SK-N-SH (cell line): ENCODE measurements at regions not wholly inside any gene's neighbourhood (a gene's known extent, or its start where the extent isn't known, plus 50 kb on each side); places are given as distances from the start of the nearest gene placed in this dataset.

Experiments used
- CTCF ChIA-PET: fragments of 300-600, 350-600 bp; formaldehyde crosslinking; extraction: SDS; loops from one replicate; lab custom pipeline; 2021; lab: Yijun Ruan, JAX
- POLR2A ChIA-PET: fragments of 350-600 bp; sonication (Branson Sonifier 250); formaldehyde crosslinking; extraction: SDS; loops from one replicate; lab custom pipeline; 2020; ENCODE audit warnings: antibody characterized with exemption, inconsistent platforms; lab: Yijun Ruan, JAX
- DNase-seq: peaks from one replicate; pipeline ENCODE4 v3.0.0; 2012
- H2AFZ ChIP-seq: fragments of 200-600 bp; sonication (generic); 2 replicates; pipeline ENCODE4 v1.8.1; 2016; ENCODE audit warnings: antibody characterized with exemption, mild to moderate bottlenecking, low read depth
- H3F3A ChIP-seq: fragments of 200-600 bp; sonication (generic); replicated peaks from 2 replicates; pipeline ENCODE3; 2016; ENCODE audit warnings: antibody characterized with exemption, mild to moderate bottlenecking; ENCODE audit not compliant: insufficient read depth
- H3K27ac ChIP-seq, 2 experiments: fragments of 200-500 bp in 1 of 2; fragments of 200-600 bp in 1 of 2; sonication (Bioruptor generic) in 1 of 2; sonication (generic), shearing (Covaris generic) in 1 of 2; 2 replicates each; pipeline versions ENCODE4 v1.5.1 to v1.6.1; 2014 to 2016; ENCODE audit warnings: low read depth in 2 of 2, inconsistent platforms in 1 of 2, low read length in 1 of 2, mild to moderate bottlenecking in 1 of 2, mixed read lengths in 1 of 2
- H3K27me3 ChIP-seq: fragments of 200-600 bp; sonication (generic), shearing (Covaris generic); 2 replicates; pipeline ENCODE4 v1.6.1; 2016; ENCODE audit warnings: mixed run types; ENCODE audit not compliant: insufficient read depth
- H3K36me3 ChIP-seq, 2 experiments: fragments of 200-500 bp in 1 of 2; fragments of 200-600 bp in 1 of 2; sonication (Bioruptor generic) in 1 of 2; sonication (generic) in 1 of 2; replicated peaks in 1 of 2; 2 replicates each; pipeline versions ENCODE3 to v1.5.1; 2014 to 2016; ENCODE audit warnings: low read length in 1 of 2, mild to moderate bottlenecking in 1 of 2; ENCODE audit not compliant: insufficient read depth in 2 of 2, control insufficient read depth in 1 of 2
- H3K4me1 ChIP-seq, 2 experiments: fragments of 200-500 bp in 1 of 2; fragments of 200-600 bp in 1 of 2; sonication (Bioruptor generic) in 1 of 2; sonication (generic), shearing (Covaris generic) in 1 of 2; 2 replicates each; pipeline versions ENCODE4 v1.5.1 to v1.6.1; 2014 to 2016; ENCODE audit warnings: low read depth in 1 of 2, low read length in 1 of 2, mixed run types in 1 of 2; ENCODE audit not compliant: insufficient read depth in 2 of 2, control insufficient read depth in 1 of 2
- H3K4me2 ChIP-seq: fragments of 200-600 bp; sonication (generic), shearing (Covaris generic); 2 replicates; pipeline ENCODE4 v1.6.1; 2017; ENCODE audit warnings: mixed run types
- H3K4me3 ChIP-seq, 2 experiments: fragments of 200-500 bp in 1 of 2; fragments of 200-600 bp in 1 of 2; sonication (Bioruptor generic) in 1 of 2; sonication (generic), shearing (Covaris generic) in 1 of 2; 2 replicates each; pipeline versions ENCODE4 v1.5.1 to v1.8.1; 2014 to 2016; ENCODE audit warnings: low read depth in 2 of 2, inconsistent platforms in 1 of 2, low read length in 1 of 2, mild to moderate bottlenecking in 1 of 2, mixed read lengths in 1 of 2, moderate library complexity in 1 of 2
- H3K79me2 ChIP-seq: fragments of 200-600 bp; sonication (generic); 2 replicates; pipeline ENCODE4 v1.8.1; 2017; ENCODE audit warnings: mild to moderate bottlenecking; ENCODE audit not compliant: insufficient read depth
- H3K9ac ChIP-seq: fragments of 200-600 bp; sonication (generic); 2 replicates; pipeline ENCODE4 v1.6.1; 2017; ENCODE audit warnings: mixed run types
- H3K9me2 ChIP-seq: fragments of 200-600 bp; sonication (generic); 2 replicates; pipeline ENCODE4 v1.6.1; 2017; ENCODE audit warnings: mixed run types
- H3K9me3 ChIP-seq: fragments of 200-600 bp; sonication (generic); 2 replicates; pipeline ENCODE4 v1.6.1; 2017; ENCODE audit warnings: mixed run types, mild to moderate bottlenecking, moderate library complexity
- H4K20me1 ChIP-seq: fragments of 200-600 bp; sonication (generic); 2 replicates; pipeline ENCODE4 v1.6.1; 2017; ENCODE audit warnings: mild to moderate bottlenecking, mixed run types; ENCODE audit not compliant: insufficient read depth
- EP300 ChIP-seq, 2 experiments: IDR thresholded peaks; 2 replicates each; pipeline versions ENCODE4 v1.4.0 to v1.6.1; 2012; ENCODE audit warnings: borderline replicate concordance in 1 of 2, low read depth in 1 of 2, low read length in 1 of 2
- FOSL2 ChIP-seq: IDR thresholded peaks from 2 replicates; pipeline ENCODE4 v1.4.0; 2012; ENCODE audit warnings: low read depth, mild to moderate bottlenecking, moderate library complexity, borderline replicate concordance
- MAX ChIP-seq: IDR thresholded peaks from 2 replicates; pipeline ENCODE4 v1.4.0; 2012; ENCODE audit warnings: low read depth
- NRF1 ChIP-seq: IDR thresholded peaks from 2 replicates; pipeline ENCODE4 v1.6.1; 2012; ENCODE audit warnings: low read depth, mild to moderate bottlenecking, low read length
- PBX3 ChIP-seq: IDR thresholded peaks from 2 replicates; pipeline ENCODE4; 2012
- RFX5 ChIP-seq: IDR thresholded peaks from 2 replicates; pipeline ENCODE4 v1.6.1; 2012; ENCODE audit warnings: mild to moderate bottlenecking, improper control_type of control experiment, low read length
- RXRA ChIP-seq: IDR thresholded peaks from 2 replicates; pipeline ENCODE4 v1.4.0; 2012; ENCODE audit warnings: low read depth, mild to moderate bottlenecking, borderline replicate concordance
- SMC3 ChIP-seq: IDR thresholded peaks from 2 replicates; pipeline ENCODE4 v1.6.1; 2012; ENCODE audit warnings: low read depth, low read length, improper control_type of control experiment
- TAF1 ChIP-seq: IDR thresholded peaks from 2 replicates; pipeline ENCODE4 v1.6.1; 2012; ENCODE audit warnings: low read depth, mild to moderate bottlenecking, low read length, moderate library complexity, borderline replicate concordance
- TCF12 ChIP-seq: IDR thresholded peaks from 2 replicates; pipeline ENCODE4 v1.4.0; 2012
- TEAD4 ChIP-seq: IDR thresholded peaks from 2 replicates; pipeline ENCODE4 v1.4.0; 2012; ENCODE audit warnings: mild to moderate bottlenecking, borderline replicate concordance; ENCODE audit not compliant: insufficient read depth
- USF1 ChIP-seq: IDR thresholded peaks from 2 replicates; pipeline ENCODE4 v1.4.0; 2012; ENCODE audit warnings: low read depth, borderline replicate concordance
- YY1 ChIP-seq: IDR thresholded peaks from 2 replicates; pipeline ENCODE4 v1.4.0; 2012; ENCODE audit warnings: low read depth, mild to moderate bottlenecking
- WGBS: methylation state at CpG from one replicate; pipeline ENCODE4 v1.1.6; 2017; ENCODE audit warnings: low lambda C conversion rate; 5-methylcytosine and 5-hydroxymethylcytosine counted together
- TF ChIP-seq, protein P1 (sequence below): fragments of 150-350 bp; IDR thresholded peaks from 2 replicates; pipeline ENCODE4 v1.6.1; 2017; ENCODE audit warnings: antibody characterized with exemption, low read length, low read depth, borderline replicate concordance
- TF ChIP-seq, protein P2 (sequence below): IDR thresholded peaks from 2 replicates; pipeline ENCODE4 v1.4.0; 2012; ENCODE audit warnings: low read depth, borderline replicate concordance
- TF ChIP-seq, protein P3 (sequence below): fragments of 200-600 bp; sonication (generic); IDR thresholded peaks from 2 replicates; pipeline ENCODE4 v1.6.1; 2017; ENCODE audit warnings: antibody characterized with exemption, mild to moderate bottlenecking, moderate library complexity

DNA sequence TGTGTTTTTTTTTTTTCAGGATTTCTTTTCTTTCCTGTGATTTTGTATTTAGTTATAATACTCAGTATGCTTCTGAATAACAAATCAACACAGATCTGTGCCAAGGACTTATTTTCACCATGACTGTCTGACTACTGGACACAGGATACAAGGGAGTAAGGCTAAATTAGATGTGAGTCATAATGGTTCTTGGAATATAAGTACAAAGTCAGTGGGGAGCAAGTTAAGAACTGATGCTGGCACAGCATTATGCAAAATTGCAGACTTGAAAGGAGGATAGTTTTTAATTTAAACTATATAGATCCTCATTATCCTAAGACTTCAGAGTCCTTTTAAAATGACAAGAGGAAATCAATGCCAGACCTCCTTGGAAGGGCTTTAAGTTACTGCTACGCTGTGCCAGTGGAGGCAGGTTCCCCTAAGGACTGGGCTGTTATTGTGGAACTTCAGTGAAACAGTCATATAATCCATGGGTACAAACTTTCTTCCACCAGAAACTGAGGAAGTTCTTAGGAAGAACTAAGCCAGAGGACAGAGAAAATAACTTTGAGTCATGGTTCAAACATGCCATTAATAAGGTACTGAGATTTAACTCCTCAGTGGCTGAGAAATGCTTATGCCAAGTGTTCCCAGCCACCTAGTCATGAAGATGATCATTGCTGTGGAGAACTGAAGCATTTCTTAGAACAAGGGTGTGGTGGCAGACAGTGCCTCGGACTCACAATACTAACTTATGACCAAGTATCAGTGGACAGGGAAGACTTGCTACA is 531.2 kb downstream of the HTR7 start:
- Histone ChIP-seq H3K27ac (no peak overlapping the region), H3K9ac (no peak overlapping the region), H3K4me2 (no peak overlapping the region), H3K79me2 (no peaks in the 10 kb centered on the region), H3K9me2 (0 out of 2 replicates have a peak, but pooled peaks cover 3% of the 10 kb centered on the region), H4K20me1 (no peaks in the 10 kb centered on the region), H3K36me3 (no peaks in the 10 kb centered on the region), H3K9me3 (no peaks in the 10 kb centered on the region), H3F3A (no peaks in the 10 kb centered on the region), H2AFZ (no peak overlapping the region), H3K4me1 (no peaks in the 10 kb centered on the region), H3K27me3 (no peaks in the 10 kb centered on the region), H3K4me3 (no peak overlapping the region)
- DNase-seq, result no peak
- ChIA-PET CTCF (no interaction called here), POLR2A (no interaction called here)
- WGBS, result 7% methylated on average over 2 of the region's 2 CpGs
- no peak for TF ChIP-seq SMC3
- TF ChIP-seq PBX3, result no peak
- no peak for TF ChIP-seq USF1
- TF ChIP-seq EP300 (IDR thresholded peaks at IDR 0.05; ENCODE audit: borderline replicate concordance in 1 of 2, low read depth in 1 of 2, low read length in 1 of 2), result no peak
- TF ChIP-seq RXRA, result no peak
- TF ChIP-seq TAF1, result no peak
- TF ChIP-seq, protein P1, sequence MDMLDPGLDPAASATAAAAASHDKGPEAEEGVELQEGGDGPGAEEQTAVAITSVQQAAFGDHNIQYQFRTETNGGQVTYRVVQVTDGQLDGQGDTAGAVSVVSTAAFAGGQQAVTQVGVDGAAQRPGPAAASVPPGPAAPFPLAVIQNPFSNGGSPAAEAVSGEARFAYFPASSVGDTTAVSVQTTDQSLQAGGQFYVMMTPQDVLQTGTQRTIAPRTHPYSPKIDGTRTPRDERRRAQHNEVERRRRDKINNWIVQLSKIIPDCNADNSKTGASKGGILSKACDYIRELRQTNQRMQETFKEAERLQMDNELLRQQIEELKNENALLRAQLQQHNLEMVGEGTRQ, result no peak
- no peak for TF ChIP-seq TEAD4
- TF ChIP-seq NRF1, result no peak
- TF ChIP-seq RFX5, result no peak
- TF ChIP-seq MAX, result no peak
- TF ChIP-seq YY1, result no peak

DNA sequence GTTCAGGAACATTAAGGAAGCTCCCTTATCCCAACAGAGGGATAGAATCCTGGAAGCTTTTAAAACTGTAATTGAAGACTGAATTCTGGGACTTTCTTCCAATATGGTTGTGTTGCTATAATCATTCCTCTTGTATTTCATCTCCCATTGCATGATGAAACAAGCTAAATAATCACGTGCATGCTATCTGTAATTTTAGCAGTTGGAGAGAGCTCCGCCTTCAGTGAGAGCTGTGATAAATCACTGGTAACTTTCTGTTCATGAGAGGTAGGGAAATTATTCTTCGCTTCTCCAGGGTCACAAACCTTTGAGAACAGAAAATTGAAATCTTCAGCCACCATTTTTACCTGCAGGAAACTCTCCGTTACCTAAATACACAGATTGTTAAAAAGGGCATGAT is 530.2 kb downstream of the HTR7 start:
- H2AFZ ChIP-seq, result no peak overlapping the region
- no peaks in the 10 kb centered on the region for H3K36me3 ChIP-seq
- no peak overlapping the region for H3K9ac ChIP-seq
- no peaks in the 10 kb centered on the region for H3K9me3 ChIP-seq
- no peaks in the 10 kb centered on the region for H3K4me1 ChIP-seq
- H3K4me3 ChIP-seq, result no peak overlapping the region
- H3K9me2 ChIP-seq, result 0 out of 2 replicates have a peak, but pooled peaks cover 3% of the 10 kb centered on the region
- no peak overlapping the region for H3K4me2 ChIP-seq
- no peaks in the 10 kb centered on the region for H3K27me3 ChIP-seq
- WGBS, result 20% methylated on average over 4 of the region's 4 CpGs
- ChIA-PET CTCF (interaction anchor here (1.9 kb wide), 1 partner anchor 9 kb away, joined by 7 read pairs; no protein-coding TSS in a partner anchor), POLR2A (no interaction called here)
- no peaks in the 10 kb centered on the region for H3F3A ChIP-seq
- DNase-seq, result no peak
- no peak overlapping the region for H3K27ac ChIP-seq
- no peaks in the 10 kb centered on the region for H3K79me2 ChIP-seq
- H4K20me1 ChIP-seq, result no peaks in the 10 kb centered on the region
- TF ChIP-seq TCF12, result no peak
- TF ChIP-seq TEAD4, result no peak
- TF ChIP-seq FOSL2, result no peak
- TF ChIP-seq YY1, result no peak
- TF ChIP-seq, protein P1, result no peak
- TF ChIP-seq, protein P2, sequence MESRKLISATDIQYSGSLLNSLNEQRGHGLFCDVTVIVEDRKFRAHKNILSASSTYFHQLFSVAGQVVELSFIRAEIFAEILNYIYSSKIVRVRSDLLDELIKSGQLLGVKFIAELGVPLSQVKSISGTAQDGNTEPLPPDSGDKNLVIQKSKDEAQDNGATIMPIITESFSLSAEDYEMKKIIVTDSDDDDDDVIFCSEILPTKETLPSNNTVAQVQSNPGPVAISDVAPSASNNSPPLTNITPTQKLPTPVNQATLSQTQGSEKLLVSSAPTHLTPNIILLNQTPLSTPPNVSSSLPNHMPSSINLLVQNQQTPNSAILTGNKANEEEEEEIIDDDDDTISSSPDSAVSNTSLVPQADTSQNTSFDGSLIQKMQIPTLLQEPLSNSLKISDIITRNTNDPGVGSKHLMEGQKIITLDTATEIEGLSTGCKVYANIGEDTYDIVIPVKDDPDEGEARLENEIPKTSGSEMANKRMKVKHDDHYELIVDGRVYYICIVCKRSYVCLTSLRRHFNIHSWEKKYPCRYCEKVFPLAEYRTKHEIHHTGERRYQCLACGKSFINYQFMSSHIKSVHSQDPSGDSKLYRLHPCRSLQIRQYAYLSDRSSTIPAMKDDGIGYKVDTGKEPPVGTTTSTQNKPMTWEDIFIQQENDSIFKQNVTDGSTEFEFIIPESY, result no peak
- TF ChIP-seq, protein P3, sequence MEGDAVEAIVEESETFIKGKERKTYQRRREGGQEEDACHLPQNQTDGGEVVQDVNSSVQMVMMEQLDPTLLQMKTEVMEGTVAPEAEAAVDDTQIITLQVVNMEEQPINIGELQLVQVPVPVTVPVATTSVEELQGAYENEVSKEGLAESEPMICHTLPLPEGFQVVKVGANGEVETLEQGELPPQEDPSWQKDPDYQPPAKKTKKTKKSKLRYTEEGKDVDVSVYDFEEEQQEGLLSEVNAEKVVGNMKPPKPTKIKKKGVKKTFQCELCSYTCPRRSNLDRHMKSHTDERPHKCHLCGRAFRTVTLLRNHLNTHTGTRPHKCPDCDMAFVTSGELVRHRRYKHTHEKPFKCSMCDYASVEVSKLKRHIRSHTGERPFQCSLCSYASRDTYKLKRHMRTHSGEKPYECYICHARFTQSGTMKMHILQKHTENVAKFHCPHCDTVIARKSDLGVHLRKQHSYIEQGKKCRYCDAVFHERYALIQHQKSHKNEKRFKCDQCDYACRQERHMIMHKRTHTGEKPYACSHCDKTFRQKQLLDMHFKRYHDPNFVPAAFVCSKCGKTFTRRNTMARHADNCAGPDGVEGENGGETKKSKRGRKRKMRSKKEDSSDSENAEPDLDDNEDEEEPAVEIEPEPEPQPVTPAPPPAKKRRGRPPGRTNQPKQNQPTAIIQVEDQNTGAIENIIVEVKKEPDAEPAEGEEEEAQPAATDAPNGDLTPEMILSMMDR, result no peak
- TF ChIP-seq USF1, result no peak
